HG03175 (cell line): ENCODE measurements at regions not wholly inside any gene's neighbourhood (a gene's known extent, or its start where the extent isn't known, plus 50 kb on each side); places are given as distances from the start of the nearest gene placed in this dataset.
"Not testable (repeated sequence)": the region's sequence is repeated elsewhere in the genome, so short reads cannot be mapped to it uniquely, and the experiment has no call there.

Source experiments
- ATAC-seq: cut with Tn5 transposase; IDR thresholded peaks from one replicate; pipeline ENCODE4 v1.9.1; 2021; ENCODE audit warnings: mild to moderate bottlenecking, moderate library complexity; ENCODE audit not compliant: unreplicated experiment

DNA sequence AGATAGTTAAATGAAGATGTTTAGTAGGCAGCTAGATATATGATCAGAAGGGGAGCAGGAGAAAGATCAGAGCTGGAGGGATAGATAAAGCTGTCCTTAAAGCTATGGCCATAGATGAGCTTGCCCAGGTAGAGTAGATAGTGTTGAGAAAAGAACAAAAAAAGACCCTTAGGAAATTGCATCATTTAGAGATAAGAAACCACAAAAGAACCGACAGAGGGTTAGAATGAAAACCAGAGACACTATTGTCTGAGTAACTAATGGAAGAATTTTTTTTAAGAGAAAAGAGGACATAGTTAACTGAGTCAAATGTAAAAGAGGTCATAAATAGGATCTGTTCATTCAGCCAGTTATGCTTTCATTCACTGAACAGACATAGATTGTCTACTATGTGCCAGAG, 101.8 kb downstream of the TNFAIP3 start:
- ATAC-seq: no peak

GRCh38 chr6:137969874-137970273, 102.8 kb downstream of the TNFAIP3 start:
- no peak for ATAC-seq

DNA sequence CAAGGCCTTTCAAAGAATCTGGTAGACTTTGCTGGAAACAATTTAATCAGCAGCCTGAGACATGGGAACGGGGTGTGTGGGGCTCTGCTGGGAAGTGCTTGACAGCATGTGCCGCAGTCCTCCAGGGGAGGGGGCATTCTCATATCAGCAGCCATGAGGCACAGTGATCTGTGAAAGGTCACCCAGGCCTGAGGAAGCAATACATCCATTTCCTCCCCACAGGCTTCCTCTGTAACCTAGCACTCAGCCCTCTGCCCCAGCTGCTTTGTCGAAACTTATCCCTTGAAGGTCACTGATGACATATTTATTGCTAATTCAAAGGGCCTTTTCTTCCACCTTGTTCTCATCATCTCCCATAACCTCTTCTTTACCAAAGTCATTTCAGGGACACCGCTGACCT, 103.3 kb downstream of the TNFAIP3 start:
- peak; percentile 73 for ATAC-seq

DNA sequence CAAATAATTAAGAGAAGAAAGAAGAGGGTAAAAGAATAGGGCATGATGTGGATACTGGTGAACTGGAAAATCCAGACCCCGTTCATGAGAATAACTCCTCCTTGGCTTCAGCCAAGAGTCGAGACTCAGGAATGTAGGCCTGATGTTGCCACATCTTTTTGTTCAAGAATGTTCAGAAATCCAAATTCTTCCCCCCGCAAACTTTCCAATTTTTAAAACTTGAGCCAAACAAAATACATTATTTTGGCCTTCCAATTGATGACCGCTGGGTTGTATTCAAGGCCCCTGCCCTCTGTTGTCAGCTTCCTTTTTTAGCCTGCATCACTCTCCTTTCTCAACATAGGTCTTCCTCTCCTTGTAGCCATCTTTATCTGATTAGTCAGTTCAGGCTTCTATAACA, 106.1 kb downstream of the TNFAIP3 start:
- ATAC-seq: no peak

- no peak for ATAC-seq
Measured at GRCh38 chr6:137975188-137975940, 108.3 kb downstream of the TNFAIP3 start.

DNA sequence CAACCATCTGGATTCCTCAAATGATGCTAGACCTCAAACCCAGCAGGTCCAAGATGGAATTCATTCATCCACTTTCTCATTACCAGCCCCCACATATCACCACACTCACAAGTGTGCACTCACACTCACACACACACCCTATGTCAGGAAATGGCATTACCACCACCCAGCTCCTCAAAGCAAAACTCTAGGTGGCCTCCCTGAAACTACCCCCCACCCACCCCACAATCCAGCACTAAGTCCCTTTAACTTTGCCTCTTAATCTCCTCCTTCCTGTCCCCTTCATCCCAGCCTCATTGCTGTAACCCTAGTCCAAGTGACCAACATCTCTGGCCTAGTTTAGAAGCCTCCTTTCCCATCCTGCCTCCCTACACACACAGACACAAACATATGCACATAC, 109.4 kb downstream of the TNFAIP3 start:
- no peak for ATAC-seq

GRCh38 chr6:137977206-137977605, 110.1 kb downstream of the TNFAIP3 start:
- no peak for ATAC-seq

GRCh38 chr6:137977814-137978213, 110.8 kb downstream of the TNFAIP3 start:
- ATAC-seq: no peak

DNA sequence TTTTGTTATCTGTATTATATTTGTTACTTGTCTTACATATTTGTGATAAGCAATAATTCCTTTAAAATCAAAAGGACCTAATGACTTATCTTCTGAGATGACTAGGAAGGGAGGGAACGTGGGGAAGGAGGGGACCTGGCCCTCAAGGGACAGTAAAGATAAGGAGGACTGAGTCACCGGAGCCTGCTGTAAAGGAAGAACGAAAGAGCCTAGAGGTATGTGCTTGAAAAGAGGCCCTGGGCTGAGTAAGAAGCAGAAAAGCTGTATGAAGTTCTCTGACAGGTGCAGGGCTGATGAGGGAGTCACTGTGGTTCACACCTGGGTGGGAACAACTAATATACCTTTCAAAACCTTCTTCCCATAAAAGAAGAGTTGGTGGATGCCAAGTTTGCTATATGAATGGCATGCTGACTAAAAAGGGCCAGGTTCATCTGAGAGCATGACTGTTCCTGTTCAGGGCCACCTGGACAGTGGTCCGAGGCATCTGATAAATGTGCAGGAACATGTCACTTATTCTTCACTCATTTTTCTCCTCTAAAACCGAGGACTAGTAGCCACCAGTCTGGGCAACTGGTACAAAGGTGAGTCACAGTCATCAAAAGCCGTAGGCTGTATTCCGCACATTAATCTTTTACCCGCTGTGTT, 111.3 kb downstream of the TNFAIP3 start:
- ATAC-seq: peak; percentile 42

- not testable (repeated sequence) for ATAC-seq
Measured at GRCh38 chr6:137979263-137979662, 112.2 kb downstream of the TNFAIP3 start.

GRCh38 chr6:137980777-137981176, 113.7 kb downstream of the TNFAIP3 start:
- no peak for ATAC-seq

DNA sequence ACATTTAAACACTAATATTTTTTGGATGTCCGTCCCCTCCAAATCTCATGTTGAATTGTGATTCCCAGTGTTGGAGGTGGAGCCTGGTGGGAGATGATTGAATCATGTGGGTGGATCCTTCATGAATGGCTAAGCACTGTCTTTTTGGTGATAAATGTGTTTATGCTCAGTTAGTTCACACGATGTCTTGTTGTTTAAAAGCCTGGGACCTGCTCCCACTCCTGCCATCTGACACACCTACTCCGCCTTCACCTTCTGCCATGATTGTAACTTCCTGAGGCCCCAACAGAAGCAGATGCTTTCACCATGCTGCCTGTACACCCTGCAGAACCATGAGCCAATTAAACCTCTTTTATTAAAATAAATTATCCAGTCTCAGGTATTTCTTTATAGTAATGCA, 114.7 kb downstream of the TNFAIP3 start:
- ATAC-seq: no peak

DNA sequence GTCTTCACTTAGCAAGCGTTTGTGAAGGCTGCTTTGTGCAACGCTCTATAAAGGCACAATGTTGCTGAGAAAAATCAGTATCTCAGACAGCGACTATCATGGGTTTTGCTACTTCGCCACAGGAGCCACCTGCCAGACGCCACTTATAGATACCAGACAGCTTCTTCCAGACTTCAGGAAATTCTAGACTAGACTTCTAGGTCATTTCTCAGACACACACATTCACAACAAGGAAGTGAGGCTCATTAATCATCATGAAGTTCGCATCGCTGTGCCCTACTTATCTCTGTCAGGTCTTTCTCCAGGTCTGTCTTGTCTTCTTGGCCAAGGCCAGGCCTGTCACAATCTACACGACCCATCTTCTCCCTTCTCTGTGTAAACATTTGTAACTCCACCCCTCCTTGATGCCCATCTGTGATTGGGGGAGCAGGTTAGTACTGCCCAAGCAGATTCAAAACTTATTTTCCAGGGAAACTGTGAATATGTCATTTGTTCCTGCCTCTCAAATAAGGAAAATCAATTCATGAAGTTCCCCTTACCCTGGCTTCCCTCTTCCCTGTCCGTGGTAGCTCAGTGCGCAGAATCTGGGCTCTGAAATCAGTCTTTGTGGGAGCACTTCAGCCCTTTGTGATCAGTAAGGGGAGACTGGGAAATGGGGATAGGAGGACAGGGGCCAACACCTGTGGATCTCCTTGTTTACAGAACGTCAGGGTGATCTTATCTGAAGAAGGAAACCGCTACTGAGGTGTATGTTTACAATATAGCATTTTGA, 115.5 kb downstream of the TNFAIP3 start:
- ATAC-seq: no peak

DNA sequence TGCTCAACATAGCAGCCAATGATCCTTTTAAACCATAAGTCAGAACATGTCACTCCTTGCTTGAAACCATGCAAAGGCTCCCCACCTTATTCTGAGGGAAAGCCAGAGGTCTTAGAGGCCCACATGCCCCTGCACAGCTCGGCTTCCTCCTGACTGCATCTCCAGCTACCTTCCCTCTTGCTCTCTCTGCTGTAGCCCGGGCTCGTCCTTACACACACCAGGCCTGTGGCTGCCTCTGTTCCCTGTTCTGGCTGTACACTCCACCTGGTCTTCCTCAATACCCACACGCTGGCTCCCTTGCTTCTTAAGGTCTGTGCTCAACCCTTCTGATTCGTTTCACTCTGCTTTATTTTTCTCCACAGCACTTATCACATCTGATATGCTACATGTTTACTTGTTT, 116.2 kb downstream of the TNFAIP3 start:
- no peak for ATAC-seq

DNA sequence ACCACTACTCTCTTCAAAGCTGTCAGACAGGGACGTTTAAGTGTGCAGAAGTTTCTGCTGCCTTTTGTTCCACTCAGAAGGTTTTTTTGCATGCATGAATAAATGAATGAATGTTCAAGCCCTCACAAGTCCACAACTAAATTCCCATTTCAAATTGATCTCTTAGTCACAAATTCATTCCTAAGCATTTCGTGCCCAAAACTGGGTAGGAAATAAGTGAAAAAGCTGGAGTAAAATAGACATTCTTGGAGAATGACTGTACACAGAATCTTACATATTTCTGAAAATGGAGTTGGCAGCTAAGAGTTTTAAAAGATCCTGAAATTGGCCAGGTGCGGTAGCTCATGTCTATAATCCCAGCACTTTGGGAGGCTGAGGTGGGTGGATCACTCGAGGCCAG, 117.6 kb downstream of the PERP start:
- ATAC-seq: no peak

GRCh38 chr6:137995371-137995770, 111.8 kb downstream of the PERP start:
- no peak for ATAC-seq

GRCh38 chr6:137998461-137999019, 108.7 kb downstream of the PERP start:
- ATAC-seq: no peak

DNA sequence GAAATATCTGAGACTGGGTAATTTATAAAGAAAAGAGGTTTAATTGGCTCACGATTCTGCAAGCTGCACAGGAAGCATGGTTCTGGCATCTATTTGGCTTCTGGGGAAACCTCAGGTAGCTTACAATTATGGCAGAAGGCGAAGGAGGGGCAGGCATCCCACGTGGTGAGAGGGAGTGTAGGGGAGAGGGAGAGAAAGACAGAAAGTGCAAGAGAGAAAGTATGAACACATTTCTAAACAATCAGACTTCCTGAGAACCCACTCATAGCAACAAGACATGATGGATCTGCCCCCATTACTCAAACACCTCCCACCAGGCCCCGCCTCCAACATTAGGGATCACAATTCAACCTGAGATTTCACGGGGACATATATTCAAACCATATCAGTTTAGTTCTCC, 107.4 kb downstream of the PERP start:
- no peak for ATAC-seq

DNA sequence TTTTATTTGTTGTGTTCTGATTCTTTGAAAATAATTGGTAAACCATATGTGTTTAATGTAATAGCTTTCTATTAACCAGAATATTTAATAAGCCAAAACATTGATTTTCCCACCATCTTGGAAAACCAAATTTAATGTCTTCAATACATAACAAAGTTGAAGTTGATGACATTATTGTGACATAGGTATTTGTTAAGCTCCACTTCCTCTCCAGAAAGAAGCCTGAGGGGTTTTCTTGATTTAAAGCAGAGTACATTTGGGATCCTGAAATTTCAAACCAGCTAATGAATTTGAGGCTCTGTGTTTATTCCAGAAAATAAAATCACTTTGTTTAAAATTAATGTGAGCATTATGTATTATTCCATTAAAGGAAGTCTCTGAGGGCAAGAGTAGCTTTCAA, 106.3 kb downstream of the PERP start:
- no peak for ATAC-seq

- no peak for ATAC-seq
Measured at GRCh38 chr6:138001750-138002349, 105.4 kb downstream of the PERP start.
